GM12891 (cell line): ENCODE measurements at regions not wholly inside any gene's neighbourhood (a gene's known extent, or its start where the extent isn't known, plus 50 kb on each side); places are given as distances from the start of the nearest gene placed in this dataset.

Experiments
- DNase-seq: peaks from one replicate; pipeline ENCODE4 v3.0.0; 2011; ENCODE audit warnings: low spot score; ENCODE audit not compliant: insufficient read length
- FAIRE-seq: peaks from 2 replicates; lab custom pipeline; 2011; peaks lifted over from hg19 to GRCh38; lab: Jason Lieb, UNC
- PAX5 ChIP-seq: IDR thresholded peaks from 2 replicates; pipeline ENCODE4 v1.6.1; 2011; ENCODE audit warnings: low read length, moderate library complexity, mild to moderate bottlenecking; ENCODE audit not compliant: insufficient read depth, severe bottlenecking
- POLR2A ChIP-seq: IDR thresholded peaks from 2 replicates; pipeline ENCODE4 v1.6.1; 2011; ENCODE audit warnings: low read depth, low read length, control low read depth
- POLR2AphosphoS5 ChIP-seq: IDR thresholded peaks from 2 replicates; pipeline ENCODE4 v1.6.1; 2011; ENCODE audit warnings: low read depth, low read length, control low read depth
- POU2F2 ChIP-seq: IDR thresholded peaks from 2 replicates; pipeline ENCODE4 v1.6.1; 2011; ENCODE audit warnings: low read depth, mild to moderate bottlenecking, control low read depth, low read length, moderate library complexity
- SPI1 ChIP-seq: IDR thresholded peaks from 2 replicates; pipeline ENCODE4 v1.6.1; 2011; ENCODE audit warnings: low read depth, low read length, control low read depth
- TAF1 ChIP-seq: IDR thresholded peaks from 2 replicates; pipeline ENCODE4 v1.6.1; 2011; ENCODE audit warnings: low read depth, low read length, control low read depth

- TF ChIP-seq PAX5 (no peak), POLR2A (no peak), POU2F2 (no peak), SPI1 (no peak)
- no peak for DNase-seq
- FAIRE-seq = no peak
These were observed 519.2 kb upstream of the SPHKAP start for GRCh38 chr2:228700638-228701037.

DNA sequence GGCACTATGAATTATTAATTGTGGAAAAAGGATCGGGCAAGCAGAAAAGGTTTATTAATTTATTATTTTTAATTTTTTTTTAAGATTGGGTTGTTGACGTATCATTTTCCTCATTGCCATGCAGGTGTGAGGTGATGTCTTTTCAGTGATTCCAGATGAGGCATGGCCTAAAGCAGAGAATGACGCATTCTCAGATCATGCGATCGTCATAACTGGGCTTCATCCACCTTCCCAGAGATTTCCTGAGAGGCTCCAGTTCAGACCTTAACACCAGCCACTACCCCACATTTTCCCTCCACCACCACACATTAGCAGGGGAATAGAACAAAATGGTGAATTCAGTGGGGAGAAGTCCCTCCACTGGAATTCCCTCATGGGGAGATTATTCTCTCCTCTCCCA, 518.4 kb upstream of the SPHKAP start:
- FAIRE-seq = no peak
- TF ChIP-seq POLR2AphosphoS5 (no peak), POLR2A (no peak), PAX5 (no peak), SPI1 (no peak), TAF1 (no peak), POU2F2 (no peak)

GRCh38 chr2:228699400-228699799, 517.9 kb upstream of the SPHKAP start:
- FAIRE-seq (no peak), DNase-seq (no peak)
- TF ChIP-seq SPI1 (no peak), PAX5 (no peak), POLR2A (no peak), POLR2AphosphoS5 (no peak), POU2F2 (no peak), TAF1 (no peak)

More for the DNA sequence above, 518.4 kb upstream of the SPHKAP start:
- no peak for DNase-seq

GRCh38 chr2:228698963-228699362, 517.5 kb upstream of the SPHKAP start:
- TF ChIP-seq POU2F2 (no peak), POLR2AphosphoS5 (no peak), POLR2A (no peak), PAX5 (no peak), SPI1 (no peak), TAF1 (no peak)
- DNase-seq (no peak), FAIRE-seq (no peak)

DNA sequence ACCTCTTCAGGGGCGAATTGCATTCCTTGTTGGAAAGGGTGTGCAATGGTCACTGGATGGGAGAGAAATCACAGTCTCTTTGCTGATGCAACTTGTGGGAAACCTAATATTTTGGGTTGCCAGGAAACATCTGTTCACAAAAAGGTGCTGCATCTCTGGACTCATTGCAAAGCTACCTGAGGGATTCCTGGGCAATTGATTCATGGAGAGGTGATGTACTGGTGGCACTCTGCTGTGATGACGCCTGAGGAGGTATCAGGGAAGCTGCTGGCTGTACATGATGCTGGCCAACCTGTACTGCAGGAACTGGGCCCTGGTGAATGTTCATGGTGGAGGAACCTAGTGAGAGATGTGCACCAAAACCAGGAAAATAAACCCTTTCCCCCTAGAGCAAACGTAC, 516.0 kb upstream of the SPHKAP start:
- no peak for TF ChIP-seq POU2F2
- no peak for TF ChIP-seq SPI1
- no peak for TF ChIP-seq POLR2AphosphoS5
- no peak for TF ChIP-seq POLR2A
- TF ChIP-seq PAX5 = no peak
- TF ChIP-seq TAF1 = no peak
- FAIRE-seq (no peak), DNase-seq (no peak)

DNA sequence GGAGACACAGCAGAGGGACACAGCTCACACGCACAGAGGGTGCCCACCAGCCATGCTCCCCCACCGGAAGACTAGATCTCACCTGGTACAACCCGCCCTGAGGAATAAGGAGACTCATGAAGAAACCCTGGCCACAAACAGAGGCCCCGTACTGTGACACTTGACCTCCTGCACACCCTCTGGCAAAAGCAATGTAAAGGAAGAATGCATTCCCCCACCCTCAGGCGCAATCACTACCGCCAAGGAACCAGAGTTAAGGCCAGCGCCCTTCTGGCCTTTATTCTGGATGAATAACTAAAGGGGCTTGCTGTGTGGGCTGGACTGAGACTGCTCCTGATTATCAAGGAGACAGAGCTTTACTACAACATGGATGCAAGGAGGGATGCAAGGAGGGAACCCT, 509.2 kb upstream of the SPHKAP start:
- TF ChIP-seq POLR2A (no peak), PAX5 (no peak), POLR2AphosphoS5 (no peak), POU2F2 (no peak), SPI1 (no peak), TAF1 (no peak)
- FAIRE-seq (no peak), DNase-seq (no peak)

DNA sequence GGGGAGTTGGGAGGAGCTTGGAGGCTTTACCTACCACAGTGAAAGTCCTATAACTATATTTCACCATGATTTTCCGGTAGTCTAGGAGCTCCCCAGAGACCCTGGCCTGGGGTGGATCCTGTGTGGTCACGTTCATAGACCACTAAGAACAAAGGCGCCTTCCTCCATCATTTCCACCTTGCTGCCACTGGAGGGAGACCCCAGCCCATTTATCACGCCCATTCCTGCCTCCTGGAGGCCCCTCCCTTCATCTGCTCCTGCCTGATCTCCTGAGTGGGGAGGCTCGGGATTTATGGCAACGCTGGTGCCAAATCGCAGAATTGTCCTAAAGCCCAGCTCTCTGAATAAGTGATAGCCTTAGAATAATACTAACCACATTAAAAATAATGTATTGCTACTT, 507.6 kb upstream of the SPHKAP start:
- FAIRE-seq (no peak), DNase-seq (no peak)
- TF ChIP-seq SPI1 (no peak), TAF1 (no peak)

DNA sequence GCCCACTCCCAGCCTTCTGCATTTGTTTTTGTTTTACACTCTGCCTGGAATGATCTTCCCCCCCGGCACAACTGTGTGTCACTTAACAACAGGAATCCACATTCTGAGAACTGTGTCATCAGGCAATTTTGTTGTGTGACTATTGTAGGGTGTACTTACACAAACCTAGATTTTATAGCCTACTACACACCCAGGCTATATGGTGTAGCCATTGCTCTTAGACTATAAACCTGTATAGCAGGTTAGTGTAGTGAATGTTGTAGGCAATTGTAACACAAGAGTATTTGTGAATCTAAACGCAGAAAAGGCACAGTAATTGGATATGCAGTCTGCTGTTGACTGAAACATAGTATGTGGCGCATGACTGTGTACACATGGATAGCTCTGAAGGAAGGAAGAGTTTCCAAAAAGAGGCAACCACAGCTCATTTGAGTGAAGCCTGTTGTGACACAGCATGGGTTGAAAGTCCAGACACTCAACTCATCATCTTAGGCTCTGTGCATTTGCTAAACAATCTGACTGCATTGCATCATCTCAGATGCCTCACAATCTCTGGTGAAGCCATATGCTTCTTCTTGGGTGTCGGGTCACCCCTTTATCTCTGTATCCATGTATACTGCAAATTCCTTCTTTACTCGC, 506.6 kb upstream of the SPHKAP start:
- no peak for TF ChIP-seq SPI1
- TF ChIP-seq TAF1 = no peak
- TF ChIP-seq POLR2AphosphoS5 = no peak
- TF ChIP-seq POU2F2 = no peak
- no peak for TF ChIP-seq POLR2A
- TF ChIP-seq PAX5 = no peak
- DNase-seq = no peak
- FAIRE-seq = no peak

GRCh38 chr2:228681979-228682378, 500.5 kb upstream of the SPHKAP start:
- no peak for FAIRE-seq
- no peak for TF ChIP-seq PAX5
- no peak for TF ChIP-seq POLR2A
- no peak for TF ChIP-seq SPI1
- TF ChIP-seq POLR2AphosphoS5 = no peak
- TF ChIP-seq POU2F2 = no peak
- no peak for TF ChIP-seq TAF1
- DNase-seq = no peak

- no peak for TF ChIP-seq POU2F2
- TF ChIP-seq POLR2A = no peak
- TF ChIP-seq POLR2AphosphoS5 = no peak
- no peak for TF ChIP-seq TAF1
- TF ChIP-seq SPI1 = no peak
- no peak for TF ChIP-seq PAX5
- DNase-seq (no peak), FAIRE-seq (no peak)
These were observed 499.9 kb upstream of the SPHKAP start for GRCh38 chr2:228681426-228681825.
